H1 (cell line): ENCODE measurements at regions not wholly inside any gene's neighbourhood (a gene's known extent, or its start where the extent isn't known, plus 50 kb on each side); places are given as distances from the start of the nearest gene placed in this dataset.

Experiments
- CTCF ChIA-PET: fragments of 300-600 bp; sonication (Branson Sonifier 250); formaldehyde crosslinking; loops from one replicate; lab custom pipeline; 2021; ENCODE audit not compliant: partially characterized antibody; lab: Charles Lee
- POLR2A ChIA-PET: fragments of 300-600 bp; sonication (Branson Sonifier 250); formaldehyde crosslinking; loops from one replicate; lab custom pipeline; 2021; ENCODE audit warnings: inconsistent platforms; ENCODE audit not compliant: partially characterized antibody; lab: Charles Lee
- DNase-seq, 2 experiments: peaks; one replicate each; pipeline versions ENCODE4 v3.0.0 to v3.0.0-alpha.2; 2010 to 2022; ENCODE audit warnings: low spot score in 2 of 2, low read depth in 1 of 2, mixed read lengths in 1 of 2
- FAIRE-seq: peaks from 2 replicates; lab custom pipeline; 2011; peaks lifted over from hg19 to GRCh38; lab: Jason Lieb, UNC
- H2AFZ ChIP-seq: 2 replicates; pipeline ENCODE4 v1.8.1; 2012; ENCODE audit warnings: low read length, inconsistent platforms
- H2AK5ac ChIP-seq: 2 replicates; pipeline ENCODE4 v1.6.1; 2013; ENCODE audit warnings: low read depth, low read length
- H2BK120ac ChIP-seq: replicated peaks from 2 replicates; pipeline ENCODE3; 2013; ENCODE audit warnings: low read depth, low read length, inconsistent platforms
- H2BK12ac ChIP-seq: 2 replicates; pipeline ENCODE4 v1.6.1; 2013; ENCODE audit warnings: low read depth, low read length
- H2BK15ac ChIP-seq: 2 replicates; pipeline ENCODE4 v1.6.1; 2013; ENCODE audit warnings: low read length
- H2BK20ac ChIP-seq: 2 replicates; pipeline ENCODE4 v1.6.1; 2013; ENCODE audit warnings: low read length
- H2BK5ac ChIP-seq: 2 replicates; pipeline ENCODE4 v1.6.1; 2013; ENCODE audit warnings: low read depth, low read length
- H3K14ac ChIP-seq: 2 replicates; pipeline ENCODE4 v1.6.1; 2013; ENCODE audit warnings: inconsistent platforms; ENCODE audit not compliant: insufficient read length
- H3K18ac ChIP-seq: 2 replicates; pipeline ENCODE4 v1.6.1; 2013; ENCODE audit warnings: low read length; ENCODE audit errors: extremely low read depth
- H3K23ac ChIP-seq: 2 replicates; pipeline ENCODE4 v1.6.1; 2013; ENCODE audit warnings: inconsistent platforms; ENCODE audit not compliant: insufficient read length
- H3K23me2 ChIP-seq: 2 replicates; pipeline ENCODE4 v1.6.1; 2013; ENCODE audit warnings: low read depth, low read length
- H3K27ac ChIP-seq: 2 replicates; pipeline ENCODE4 v1.6.1; 2011; ENCODE audit warnings: low read depth, low read length, inconsistent platforms
- H3K27me3 ChIP-seq, 4 experiments: replicated peaks in 1 of 4; 1 replicate in 1 of 4; 2 replicates in 3 of 4; pipeline versions ENCODE4 v1.6.1 to v1.8.1; 2011 to 2013; ENCODE audit warnings: low read length in 3 of 4, mild to moderate bottlenecking in 3 of 4, inconsistent platforms in 2 of 4, mixed read lengths in 2 of 4, moderate library complexity in 1 of 4; ENCODE audit not compliant: control insufficient read depth in 3 of 4, insufficient read depth in 3 of 4; ENCODE audit errors: extremely low read depth in 1 of 4
- H3K36me3 ChIP-seq, 4 experiments: 2 replicates each; pipeline versions ENCODE4 v1.6.1 to v1.8.1; 2011 to 2013; ENCODE audit warnings: mild to moderate bottlenecking in 4 of 4, low read length in 3 of 4, moderate library complexity in 2 of 4, control low read depth in 1 of 4, inconsistent platforms in 1 of 4; ENCODE audit not compliant: insufficient read depth in 4 of 4, control insufficient read depth in 2 of 4
- H3K4ac ChIP-seq: replicated peaks from 2 replicates; pipeline ENCODE3; 2013; ENCODE audit warnings: low read length, low read depth, mixed read lengths, inconsistent platforms; ENCODE audit not compliant: insufficient read length
- H3K4me1 ChIP-seq, 4 experiments: replicated peaks in 1 of 4; 1 replicate in 1 of 4; 2 replicates in 3 of 4; pipeline versions ENCODE4 v1.6.1 to v1.8.1; 2011 to 2013; ENCODE audit warnings: low read length in 3 of 4, inconsistent platforms in 2 of 4, mixed read lengths in 1 of 4; ENCODE audit not compliant: insufficient read depth in 4 of 4, control insufficient read depth in 3 of 4
- H3K4me2 ChIP-seq, 2 experiments: 2 replicates each; pipeline versions ENCODE4 v1.6.1 to v1.8.1; 2011 to 2013; ENCODE audit warnings: low read depth in 2 of 2, low read length in 2 of 2, control low read depth in 1 of 2, inconsistent platforms in 1 of 2, mild to moderate bottlenecking in 1 of 2; ENCODE audit not compliant: insufficient read depth in 1 of 2
- H3K4me3 ChIP-seq, 4 experiments: fragments of 200-600, 300-600 bp in 1 of 4; sonication (generic), shearing (Covaris generic), sonication (Bioruptor Twin) in 1 of 4; 2 replicates each; pipeline versions ENCODE4 v1.5.1 to v1.8.1; 2011 to 2016; ENCODE audit warnings: low read length in 4 of 4, low read depth in 3 of 4, control low read depth in 2 of 4, inconsistent platforms in 2 of 4, mild to moderate bottlenecking in 2 of 4, mixed read lengths in 1 of 4, moderate library complexity in 1 of 4; ENCODE audit not compliant: insufficient read depth in 2 of 4; ENCODE audit errors: extremely low read depth in 1 of 4
- H3K56ac ChIP-seq: replicated peaks from 2 replicates; pipeline ENCODE3; 2013; ENCODE audit warnings: low read depth, mild to moderate bottlenecking, mixed read lengths, low read length, inconsistent platforms; ENCODE audit not compliant: insufficient read length
- H3K79me1 ChIP-seq: 2 replicates; pipeline ENCODE4 v1.6.1; 2013; ENCODE audit warnings: low read depth, low read length, control low read depth
- H3K79me2 ChIP-seq, 2 experiments: 2 replicates each; pipeline versions ENCODE4 v1.6.1 to v1.8.1; 2012 to 2013; ENCODE audit warnings: low read length in 2 of 2, mild to moderate bottlenecking in 2 of 2, inconsistent platforms in 1 of 2; ENCODE audit not compliant: insufficient read depth in 2 of 2, control insufficient read depth in 1 of 2
- H3K9ac ChIP-seq, 4 experiments: replicated peaks in 1 of 4; 1 replicate in 1 of 4; 2 replicates in 3 of 4; pipeline versions ENCODE4 v1.6.1 to v1.8.1; 2011 to 2013; ENCODE audit warnings: low read depth in 3 of 4, low read length in 3 of 4, control low read depth in 2 of 4, mild to moderate bottlenecking in 2 of 4, moderate library complexity in 2 of 4, inconsistent platforms in 1 of 4; ENCODE audit errors: extremely low read depth in 1 of 4
- H3K9me3 ChIP-seq, 2 experiments: 2 replicates each; pipeline versions ENCODE4 v1.6.1 to v1.8.1; 2012 to 2013; ENCODE audit warnings: mild to moderate bottlenecking in 2 of 2, moderate library complexity in 2 of 2, control low read depth in 1 of 2, inconsistent platforms in 1 of 2, low read depth in 1 of 2, low read length in 1 of 2, mixed read lengths in 1 of 2; ENCODE audit not compliant: insufficient read depth in 2 of 2
- H4K20me1 ChIP-seq, 2 experiments: replicated peaks in 1 of 2; 2 replicates each; pipeline versions ENCODE3 to v1.8.1; 2011 to 2013; ENCODE audit warnings: inconsistent platforms in 2 of 2, low read length in 2 of 2, mild to moderate bottlenecking in 1 of 2; ENCODE audit not compliant: insufficient read depth in 2 of 2, control insufficient read depth in 1 of 2
- H4K5ac ChIP-seq: 2 replicates; pipeline ENCODE4 v1.6.1; 2013; ENCODE audit warnings: low read length, low read depth, mixed read lengths, inconsistent platforms; ENCODE audit not compliant: insufficient read length
- H4K8ac ChIP-seq: 2 replicates; pipeline ENCODE4 v1.8.0; 2013; ENCODE audit warnings: mild to moderate bottlenecking, moderate library complexity, low read length, inconsistent platforms; ENCODE audit not compliant: insufficient read depth; ENCODE audit errors: extremely low read depth
- H4K91ac ChIP-seq: replicated peaks from 2 replicates; pipeline ENCODE3; 2013; ENCODE audit warnings: low read length, mixed read lengths, inconsistent platforms; ENCODE audit not compliant: insufficient read length
- CEBPB ChIP-seq: IDR thresholded peaks from 2 replicates; pipeline ENCODE4 v1.6.1; 2012; ENCODE audit warnings: low read depth, low read length
- JUND ChIP-seq: IDR thresholded peaks from 2 replicates; pipeline ENCODE4 v1.6.1; 2011; ENCODE audit warnings: mild to moderate bottlenecking, improper control_type of control experiment, low read length
- WGBS, 2 experiments: shearing (Covaris generic) in 1 of 2; methylation state at CpG; one replicate each; pipeline versions ENCODE4 v1.1.6 to v1.1.7; 2013 to 2015; ENCODE audit warnings: low lambda C conversion rate in 2 of 2, mixed read lengths in 2 of 2, inconsistent platforms in 1 of 2, low coverage in 1 of 2, missing lambda C conversion rate in 1 of 2; ENCODE audit not compliant: insufficient replicate concordance in 2 of 2, insufficient coverage in 1 of 2, insufficient read length in 1 of 2; ENCODE audit errors: extremely low coverage in 1 of 2, missing lambda C conversion rate in 1 of 2; 5-methylcytosine and 5-hydroxymethylcytosine counted together

GRCh38 chrY:15471371-15471770 is 947.0 kb downstream of the NLGN4Y start:
- Histone ChIP-seq H3K9me3 (no peaks in the 10 kb centered on the region), H3K36me3 (no peaks in the 10 kb centered on the region), H4K8ac (no peak overlapping the region), H3K4ac (no peak overlapping the region), H3K23me2 (no peaks in the 10 kb centered on the region), H3K18ac (no peak overlapping the region)
- FAIRE-seq = no peak
- POLR2A ChIA-PET = no interaction called here
- TF ChIP-seq CEBPB (no peak), JUND (0 out of 2 replicates have a peak, but pooled peaks have one; percentile 12)
- TF ChIP-seq, all 59 proteins: peak for 1
- Histone ChIP-seq H4K5ac (no peak overlapping the region), H2BK15ac (no peak overlapping the region), H3K79me2 (no peaks in the 10 kb centered on the region), H4K20me1 (no peaks in the 10 kb centered on the region), H2AK5ac (no peak overlapping the region), H3K27me3 (no peaks in the 10 kb centered on the region), H3K4me2 (no peak overlapping the region), H4K91ac (no peak overlapping the region), H3K56ac (no peak overlapping the region), H3K4me3 (no peak overlapping the region), H3K4me1 (no peaks in the 10 kb centered on the region; a peak in 1 of 7 replicates), H3K27ac (no peak overlapping the region), H3K23ac (no peak overlapping the region), H2BK20ac (no peak overlapping the region), H2BK5ac (no peak overlapping the region), H2BK12ac (no peak overlapping the region), H3K9ac (no peak overlapping the region), H3K14ac (no peak overlapping the region), H3K79me1 (no peaks in the 10 kb centered on the region), H2AFZ (no peak overlapping the region), H2BK120ac (no peak overlapping the region)
- CTCF ChIA-PET = no interaction called here
- 100% methylated on average over 1 of the region's 1 CpG; no CpG with 5 or more reads in 1 of the 2 experiments for WGBS, 2 experiments
- no peak for DNase-seq
